Thyroid gland (tissue), 4 donors: ENCODE measurements at regions not wholly inside any gene's neighbourhood (a gene's known extent, or its start where the extent isn't known, plus 50 kb on each side); places are given as distances from the start of the nearest gene placed in this dataset.
A peak's percentile ranks its signal among the peaks of the same experiment; 100 is the strongest.
"Not testable (repeated sequence)": the region's sequence is repeated elsewhere in the genome, so short reads cannot be mapped to it uniquely, and the experiment has no call there.

Experiments
- DNase-seq, 2 donors: peaks; one replicate each; pipeline ENCODE4 v3.0.0-alpha.2; 2019
- H3K27ac ChIP-seq, 3 donors: fragments of 200-600 bp; sonication (generic); 1 replicate in 2 of 3; 2 replicates in 1 of 3; pipeline ENCODE4 v1.5.1; 2016 to 2019; ENCODE audit warnings: mild to moderate bottlenecking in 1 of 3, moderate library complexity in 1 of 3
- H3K27me3 ChIP-seq: fragments of 200-600 bp; sonication (generic); one replicate; pipeline ENCODE4 v1.5.1; 2019
- H3K36me3 ChIP-seq, 2 donors: fragments of 200-600 bp; sonication (generic); one replicate each; pipeline ENCODE4 v1.5.1; 2016 to 2019
- H3K4me1 ChIP-seq, 2 donors: fragments of 200-600 bp; sonication (generic); one replicate each; pipeline ENCODE4 v1.5.1; 2017 to 2019
- H3K4me3 ChIP-seq, 3 donors: fragments of 200-600 bp; sonication (generic); replicated peaks in 1 of 3; 1 replicate in 2 of 3; 2 replicates in 1 of 3; pipeline ENCODE4 v1.5.1; 2016; ENCODE audit warnings: mild to moderate bottlenecking in 1 of 3
- H3K9me3 ChIP-seq: fragments of 200-600 bp; sonication (generic); one replicate; pipeline ENCODE4 v1.5.1; 2017
- CTCF ChIP-seq, 6 experiments: fragments of 200-600 bp in 3 of 6; fragments of 450-650 bp in 3 of 6; sonication (generic) in 3 of 6; IDR thresholded peaks; one replicate each; pipeline ENCODE4 v1.5.1; 2016 to 2019; ENCODE audit warnings: antibody characterized with exemption in 6 of 6, mild to moderate bottlenecking in 2 of 6, inconsistent platforms in 1 of 6, moderate library complexity in 1 of 6
- POLR2A ChIP-seq, 2 donors: fragments of 450-650 bp; IDR thresholded peaks; one replicate each; pipeline ENCODE4 v1.6.1; 2017; ENCODE audit warnings: antibody characterized with exemption in 2 of 2, mild to moderate bottlenecking in 2 of 2, moderate library complexity in 1 of 2
- WGBS, 2 donors: methylation state at CpG; one replicate each; pipeline ENCODE4 v1.1.5; 2017; 5-methylcytosine and 5-hydroxymethylcytosine counted together
- intact Hi-C: fragments of 100-400 bp; cut with DNase I; formaldehyde crosslinking; loops from one replicate; pipeline ENCODE4 v1.15.1; 2023

- no peak for DNase-seq
- TF ChIP-seq CTCF (IDR thresholded peaks at IDR 0.05) = no peak
- no peak for TF ChIP-seq POLR2A (IDR thresholded peaks at IDR 0.05)
- no peak overlapping the region for H3K27ac ChIP-seq
- 73 to 80% methylated on average over 5 of the region's 5 CpGs for WGBS, 2 donors
- H3K4me3 ChIP-seq = no peak overlapping the region
- H3K9me3 ChIP-seq = no peaks in the 10 kb centered on the region
- intact Hi-C loops = loop anchor here (5.0 to 10.0 kb wide), 3 partner anchors 122 to 352 kb away; no protein-coding TSS in a partner anchor
- peaks cover 8 to 17% of the 10 kb centered on the region in 2 donors for H3K4me1 ChIP-seq
- no peaks in the 10 kb centered on the region for H3K36me3 ChIP-seq
- H3K27me3 ChIP-seq = no peaks in the 10 kb centered on the region
Observed at GRCh38 chr13:110816500-110816899, 98.4 kb downstream of the ANKRD10 start.

GRCh38 chr13:110817143-110817542 lies 97.7 kb downstream of the ANKRD10 start:
- Histone ChIP-seq H3K9me3 (no peaks in the 10 kb centered on the region), H3K27ac (no peak overlapping the region), H3K4me1 (peaks cover 8 to 12% of the 10 kb centered on the region in 2 donors), H3K4me3 (no peak overlapping the region), H3K36me3 (no peaks in the 10 kb centered on the region), H3K27me3 (no peaks in the 10 kb centered on the region)
- 84 to 88% methylated on average over 3 of the region's 3 CpGs for WGBS, 2 donors
- intact Hi-C loops = loop anchor here (5.0 to 10.0 kb wide), 3 partner anchors 122 to 352 kb away; no protein-coding TSS in a partner anchor
- DNase-seq = no peak
- TF ChIP-seq CTCF (IDR thresholded peaks at IDR 0.05) = no peak
- no peak for TF ChIP-seq POLR2A (IDR thresholded peaks at IDR 0.05)

GRCh38 chr13:110818747-110819146 lies 96.1 kb downstream of the ANKRD10 start:
- no peaks in the 10 kb centered on the region for H3K36me3 ChIP-seq
- no peaks in the 10 kb centered on the region for H3K27me3 ChIP-seq
- no peak for DNase-seq
- no peak overlapping the region for H3K27ac ChIP-seq
- WGBS, 2 donors = 77 to 79% methylated on average over 8 of the region's 8 CpGs
- intact Hi-C loops = loop anchor here (5.0 to 10.0 kb wide), 3 partner anchors 124 to 354 kb away; no protein-coding TSS in a partner anchor
- H3K4me1 ChIP-seq = peaks cover 2 to 5% of the 10 kb centered on the region in 2 donors
- no peaks in the 10 kb centered on the region for H3K9me3 ChIP-seq
- H3K4me3 ChIP-seq = no peak overlapping the region
- TF ChIP-seq POLR2A (IDR thresholded peaks at IDR 0.05) (no peak), CTCF (IDR thresholded peaks at IDR 0.05) (no peak)

- Histone ChIP-seq H3K9me3 (no peaks in the 10 kb centered on the region), H3K4me3 (no peak overlapping the region), H3K4me1 (peaks cover 2 to 5% of the 10 kb centered on the region in 2 donors), H3K27ac (no peak overlapping the region), H3K36me3 (no peaks in the 10 kb centered on the region), H3K27me3 (no peaks in the 10 kb centered on the region)
- intact Hi-C loops = loop anchor here (5.0 to 10.0 kb wide), 3 partner anchors 125 to 355 kb away; no protein-coding TSS in a partner anchor
- TF ChIP-seq CTCF (IDR thresholded peaks at IDR 0.05) (peak; percentile 90 to 97 (median 95)), POLR2A (IDR thresholded peaks at IDR 0.05) (no peak)
- DNase-seq = peak; percentile 77 to 86
- 23 to 27% methylated on average over 16 to 17 of the region's 17 CpGs for WGBS, 2 donors
Observed at GRCh38 chr13:110819203-110820014, 95.5 kb downstream of the ANKRD10 start.

DNA sequence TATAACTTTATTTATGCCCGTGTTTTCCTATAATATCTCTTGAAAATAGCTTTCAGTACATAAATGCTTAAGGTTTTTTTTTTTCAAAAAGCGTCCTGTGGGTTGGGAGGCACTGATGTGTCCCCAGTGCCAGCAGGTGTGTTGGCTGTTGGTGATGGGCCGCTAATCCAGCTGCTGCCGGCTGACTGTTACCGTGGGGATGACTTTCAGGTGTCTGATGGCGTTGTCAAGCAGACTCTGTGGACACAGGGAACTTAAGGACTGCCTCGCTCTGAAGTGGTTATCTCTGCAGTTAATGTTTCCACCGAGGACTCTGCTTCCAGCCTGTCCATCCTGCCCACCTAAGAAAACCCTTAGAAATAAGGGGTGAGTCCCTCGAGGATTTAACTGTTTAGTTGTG lies 94.5 kb downstream of the ANKRD10 start:
- no peak overlapping the region for H3K27ac ChIP-seq
- peaks cover 2 to 5% of the 10 kb centered on the region in 2 donors for H3K4me1 ChIP-seq
- no peak for DNase-seq
- 58 to 62% methylated on average over 9 of the region's 9 CpGs for WGBS, 2 donors
- H3K27me3 ChIP-seq = no peaks in the 10 kb centered on the region
- TF ChIP-seq POLR2A (IDR thresholded peaks at IDR 0.05) = no peak
- TF ChIP-seq CTCF (IDR thresholded peaks at IDR 0.05) = no peak
- H3K4me3 ChIP-seq = no peak overlapping the region
- H3K36me3 ChIP-seq = no peaks in the 10 kb centered on the region
- intact Hi-C loops = no loop called here
- no peaks in the 10 kb centered on the region for H3K9me3 ChIP-seq

GRCh38 chr13:110821837-110822668 lies 92.8 kb downstream of the ANKRD10 start:
- intact Hi-C loops, H3K4me3 ChIP-seq, H3K36me3 ChIP-seq, H3K27me3 ChIP-seq, H3K27ac ChIP-seq, DNase-seq, H3K9me3 ChIP-seq, H3K4me1 ChIP-seq: not testable (repeated sequence)
- 90 to 92% methylated on average over 25 of the region's 25 CpGs for WGBS, 2 donors
